Bronchial epithelial cell (primary cell): ENCODE measurements at regions not wholly inside any gene's neighbourhood (a gene's known extent, or its start where the extent isn't known, plus 50 kb on each side); places are given as distances from the start of the nearest gene placed in this dataset.

Experiments used
- DNase-seq: peaks from one replicate; pipeline ENCODE4 v3.0.0-alpha.2; 2010; ENCODE audit warnings: low read depth
- FAIRE-seq: peaks from 2 replicates; lab custom pipeline; 2011; peaks lifted over from hg19 to GRCh38; lab: Jason Lieb, UNC
- H3K27me3 ChIP-seq: 2 replicates; pipeline ENCODE4 v1.5.1; 2011; ENCODE audit warnings: low read length; ENCODE audit not compliant: control insufficient read depth, insufficient read depth
- H3K36me3 ChIP-seq: 2 replicates; pipeline ENCODE4 v1.5.1; 2011; ENCODE audit warnings: low read length; ENCODE audit not compliant: control insufficient read depth, insufficient read depth
- H3K4me3 ChIP-seq: 2 replicates; pipeline ENCODE4 v1.5.1; 2011; ENCODE audit warnings: mild to moderate bottlenecking, low read depth, low read length, control low read depth
- TF ChIP-seq, protein P1 (sequence below): IDR thresholded peaks from 2 replicates; pipeline ENCODE4 v1.5.1; 2011; ENCODE audit warnings: mild to moderate bottlenecking, moderate library complexity, low read length, control low read depth, inconsistent platforms; ENCODE audit not compliant: insufficient read depth, severe bottlenecking

DNA sequence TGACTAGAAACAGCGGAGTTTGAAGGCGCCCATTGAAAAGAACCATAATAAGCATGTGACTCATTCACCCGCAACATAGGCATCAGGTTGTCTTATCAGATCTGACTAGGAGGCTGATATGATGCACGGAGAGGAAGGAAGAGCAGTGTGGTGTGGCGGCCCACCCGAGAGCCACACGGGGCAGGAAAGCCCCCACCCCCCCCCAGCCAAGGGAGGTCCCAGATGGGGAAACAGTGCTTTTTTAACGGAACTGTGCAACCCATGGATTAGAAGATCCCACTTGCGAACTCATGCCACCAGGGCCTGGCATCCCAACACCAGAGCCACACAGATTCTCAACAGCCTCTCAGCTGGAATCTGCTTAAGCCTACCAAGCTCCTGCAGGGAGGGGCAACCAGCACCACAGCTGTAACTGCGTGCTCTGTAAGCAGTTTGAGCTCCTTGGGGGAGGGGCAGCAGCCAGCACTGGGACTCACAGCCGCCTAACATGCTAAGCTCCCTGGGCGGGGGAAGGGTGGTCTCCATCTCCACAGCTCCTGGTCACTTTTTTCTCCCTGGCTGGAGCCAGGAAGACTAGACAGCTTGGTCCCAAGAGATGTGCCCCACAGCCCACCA, 466.2 kb downstream of the PDGFC start:
- Histone ChIP-seq H3K27me3 (no peaks in the 10 kb centered on the region), H3K36me3 (no peaks in the 10 kb centered on the region), H3K4me3 (no peak overlapping the region)
- TF ChIP-seq, protein P1, sequence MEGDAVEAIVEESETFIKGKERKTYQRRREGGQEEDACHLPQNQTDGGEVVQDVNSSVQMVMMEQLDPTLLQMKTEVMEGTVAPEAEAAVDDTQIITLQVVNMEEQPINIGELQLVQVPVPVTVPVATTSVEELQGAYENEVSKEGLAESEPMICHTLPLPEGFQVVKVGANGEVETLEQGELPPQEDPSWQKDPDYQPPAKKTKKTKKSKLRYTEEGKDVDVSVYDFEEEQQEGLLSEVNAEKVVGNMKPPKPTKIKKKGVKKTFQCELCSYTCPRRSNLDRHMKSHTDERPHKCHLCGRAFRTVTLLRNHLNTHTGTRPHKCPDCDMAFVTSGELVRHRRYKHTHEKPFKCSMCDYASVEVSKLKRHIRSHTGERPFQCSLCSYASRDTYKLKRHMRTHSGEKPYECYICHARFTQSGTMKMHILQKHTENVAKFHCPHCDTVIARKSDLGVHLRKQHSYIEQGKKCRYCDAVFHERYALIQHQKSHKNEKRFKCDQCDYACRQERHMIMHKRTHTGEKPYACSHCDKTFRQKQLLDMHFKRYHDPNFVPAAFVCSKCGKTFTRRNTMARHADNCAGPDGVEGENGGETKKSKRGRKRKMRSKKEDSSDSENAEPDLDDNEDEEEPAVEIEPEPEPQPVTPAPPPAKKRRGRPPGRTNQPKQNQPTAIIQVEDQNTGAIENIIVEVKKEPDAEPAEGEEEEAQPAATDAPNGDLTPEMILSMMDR = no peak
- FAIRE-seq = peak; percentile 7
- DNase-seq = no peak

DNA sequence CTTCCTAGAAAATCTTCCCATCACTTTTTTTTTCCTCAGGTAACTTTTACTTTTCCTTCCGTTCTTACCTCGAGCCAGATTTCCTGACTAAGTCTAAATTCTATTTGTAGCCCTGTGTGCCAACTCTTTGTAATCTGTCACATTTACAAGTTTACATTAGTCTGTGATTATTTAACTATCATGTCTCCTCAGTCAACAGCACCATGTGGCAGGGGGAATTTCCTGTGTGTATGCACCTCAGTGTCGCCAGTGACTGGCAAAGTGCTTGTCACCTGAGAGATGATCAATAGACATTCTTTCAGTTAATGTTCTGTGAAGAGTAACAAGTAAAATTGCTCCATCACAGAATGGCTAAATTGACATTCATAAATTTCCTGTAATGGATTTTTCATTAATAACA, 468.5 kb downstream of the PDGFC start:
- Histone ChIP-seq H3K4me3 (no peak overlapping the region), H3K36me3 (no peaks in the 10 kb centered on the region), H3K27me3 (no peaks in the 10 kb centered on the region)
- FAIRE-seq (no peak), DNase-seq (no peak)
- TF ChIP-seq, protein P1 = no peak

DNA sequence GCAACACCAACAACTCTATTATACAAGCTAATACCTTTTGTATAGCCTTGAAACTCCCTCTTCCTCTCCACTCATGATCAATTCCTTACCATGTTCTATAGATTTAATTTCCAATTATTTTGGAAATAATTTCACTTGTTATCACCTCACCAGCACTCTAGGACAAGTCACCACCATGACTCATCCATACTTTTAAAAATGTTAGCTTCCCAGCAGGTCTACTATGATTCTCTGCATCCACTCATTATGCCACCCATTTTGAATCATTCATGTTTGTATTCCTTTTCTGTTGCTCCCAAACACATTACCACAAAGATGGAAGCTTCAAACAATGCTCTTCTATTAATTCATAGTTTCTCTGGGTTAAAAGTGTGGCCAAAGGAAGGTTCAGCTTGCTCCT, 469.6 kb downstream of the PDGFC start:
- no peak overlapping the region for H3K4me3 ChIP-seq
- no peaks in the 10 kb centered on the region for H3K36me3 ChIP-seq
- DNase-seq = peak; percentile 23
- no peak for FAIRE-seq
- TF ChIP-seq, protein P1 = no peak
- H3K27me3 ChIP-seq = no peaks in the 10 kb centered on the region

DNA sequence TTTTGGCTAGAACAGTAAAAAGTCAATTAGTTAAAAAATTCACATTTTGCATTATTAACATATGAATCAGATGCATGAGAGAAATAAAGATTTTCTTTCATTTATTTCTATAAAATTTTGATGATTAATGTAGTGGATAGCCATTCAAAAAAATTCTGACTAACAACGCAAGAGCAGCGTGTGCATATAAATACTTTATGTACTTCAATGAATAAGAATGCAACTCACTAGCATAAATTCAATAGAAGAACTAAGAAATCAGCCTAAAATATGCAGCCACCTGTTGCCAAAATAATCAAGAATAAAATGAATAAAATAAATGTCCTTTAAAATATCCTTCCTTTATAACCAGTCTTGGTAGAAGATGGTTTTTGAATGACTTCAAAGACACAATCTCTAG, 471.9 kb downstream of the PDGFC start:
- H3K27me3 ChIP-seq = no peaks in the 10 kb centered on the region
- no peak for FAIRE-seq
- TF ChIP-seq, protein P1 = no peak
- DNase-seq = no peak
- H3K36me3 ChIP-seq = no peaks in the 10 kb centered on the region
- H3K4me3 ChIP-seq = no peak overlapping the region

DNA sequence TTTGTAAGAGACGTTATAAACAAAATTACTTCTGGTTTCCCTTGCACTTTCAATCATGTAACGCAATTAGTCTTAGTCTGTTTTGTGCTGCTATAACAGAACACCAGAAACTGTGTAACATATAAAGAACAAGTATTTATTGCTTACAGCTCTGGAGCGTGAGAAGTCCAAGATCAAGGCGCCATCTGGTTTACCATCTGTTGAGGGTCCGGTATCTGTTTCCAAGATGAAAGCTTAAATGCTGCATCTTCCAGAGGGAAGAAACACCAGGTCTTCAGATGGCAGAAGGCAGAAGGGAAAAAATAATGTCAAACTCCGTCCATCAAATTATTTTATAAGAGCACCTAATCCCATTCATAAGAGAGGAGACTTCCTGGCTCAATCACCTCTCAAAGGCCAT, 474.1 kb downstream of the PDGFC start:
- DNase-seq (no peak), FAIRE-seq (no peak)
- Histone ChIP-seq H3K4me3 (no peak overlapping the region), H3K36me3 (no peaks in the 10 kb centered on the region), H3K27me3 (no peaks in the 10 kb centered on the region)
- TF ChIP-seq, protein P1 = no peak

DNA sequence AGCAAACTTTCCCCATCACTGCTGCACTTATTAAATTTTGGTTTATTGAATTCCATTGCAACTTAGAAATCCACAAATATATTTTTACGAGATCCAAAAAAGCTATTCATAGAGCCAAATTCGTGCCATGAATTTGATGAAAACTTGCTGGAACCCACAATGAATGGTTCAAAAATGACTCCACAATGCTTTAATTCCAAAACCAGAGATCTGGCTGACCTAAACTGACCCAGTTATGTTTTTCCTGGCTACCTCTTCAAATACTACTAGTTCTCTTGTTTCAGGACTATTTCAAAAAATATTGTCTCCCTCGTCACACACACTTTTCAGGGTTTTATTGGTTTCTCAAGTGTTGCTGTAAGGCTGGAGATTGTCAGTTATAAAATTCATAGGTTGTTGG, 474.8 kb downstream of the PDGFC start:
- FAIRE-seq = no peak

More for the DNA sequence above, 474.8 kb downstream of the PDGFC start:
- Histone ChIP-seq H3K27me3 (no peaks in the 10 kb centered on the region), H3K4me3 (no peak overlapping the region), H3K36me3 (no peaks in the 10 kb centered on the region)
- DNase-seq = no peak
- TF ChIP-seq, protein P1 = no peak
